HEK293 (cell line): ENCODE measurements at regions not wholly inside any gene's neighbourhood (a gene's known extent, or its start where the extent isn't known, plus 50 kb on each side); places are given as distances from the start of the nearest gene placed in this dataset.

Source experiments
- CTCF ChIA-PET: fragments of 350-600 bp; formaldehyde crosslinking; extraction: SDS; loops from one replicate; lab custom pipeline; 2021; ENCODE audit warnings: antibody characterized with exemption; lab: Yijun Ruan, JAX
- POLR2A ChIA-PET: fragments of 300-600 bp; formaldehyde crosslinking; extraction: SDS; loops from one replicate; lab custom pipeline; 2020; ENCODE audit warnings: antibody characterized with exemption, inconsistent platforms; lab: Yijun Ruan, JAX
- H3K27ac ChIP-seq: fragments of 200-500 bp; sonication (Bioruptor generic); 2 replicates; pipeline ENCODE4 v1.5.1; 2014; ENCODE audit warnings: low read depth, low read length, control low read depth, inconsistent platforms; ENCODE audit errors: extremely low read depth
- H3K36me3 ChIP-seq, 2 experiments: fragments of 200-500 bp in 1 of 2; sonication (Bioruptor generic) in 1 of 2; 1 replicate in 1 of 2; 2 replicates in 1 of 2; pipeline ENCODE4 v1.5.1; 2014 to 2017; ENCODE audit warnings: inconsistent platforms in 2 of 2, low read length in 2 of 2; ENCODE audit not compliant: control insufficient read depth in 2 of 2, insufficient read depth in 1 of 2
- H3K4me1 ChIP-seq: fragments of 200-500 bp; sonication (Bioruptor generic); 2 replicates; pipeline ENCODE4 v1.5.1; 2014; ENCODE audit warnings: mild to moderate bottlenecking, low read length, inconsistent platforms; ENCODE audit not compliant: control insufficient read depth, insufficient read depth
- H3K4me3 ChIP-seq: 2 replicates; pipeline ENCODE4 v1.5.1; 2011; ENCODE audit warnings: low read depth, mild to moderate bottlenecking, control low read depth, low read length, moderate library complexity
- H3K9me3 ChIP-seq: fragments of 200-500 bp; sonication (Bioruptor generic); 2 replicates; pipeline ENCODE4 v1.5.1; 2014; ENCODE audit warnings: low read depth, low read length, inconsistent platforms; ENCODE audit not compliant: control insufficient read depth, insufficient read depth
- HOXD13 ChIP-seq: sonication (generic); formaldehyde crosslinking; IDR thresholded peaks from 2 replicates; pipeline ENCODE4 v1.8.0; 2022; ENCODE audit warnings: missing genetic modification reagents, borderline replicate concordance
- PRDM2 ChIP-seq: fragments of 450-650 bp; formaldehyde crosslinking; IDR thresholded peaks from 2 replicates; pipeline ENCODE4 v1.5.1; 2016; ENCODE audit warnings: missing biosample characterization, missing genetic modification characterization, borderline replicate concordance
- REPIN1 ChIP-seq: fragments of 450-650 bp; formaldehyde crosslinking; IDR thresholded peaks from 2 replicates; pipeline ENCODE4 v1.5.1; 2017; ENCODE audit warnings: missing biosample characterization, missing genetic modification characterization, low read depth
- SALL2 ChIP-seq: fragments of 450-650 bp; formaldehyde crosslinking; IDR thresholded peaks from 2 replicates; pipeline ENCODE4 v1.5.0; 2017; ENCODE audit warnings: missing biosample characterization, mild to moderate bottlenecking, missing genetic modification characterization, borderline replicate concordance
- SETDB1 ChIP-seq: IDR thresholded peaks from one replicate; pipeline ENCODE4 v1.6.1; 2017; ENCODE audit warnings: mild to moderate bottlenecking, low read length, moderate library complexity, mixed read lengths; ENCODE audit not compliant: insufficient read length
- ZFHX2 ChIP-seq: fragments of 450-650 bp; formaldehyde crosslinking; conservative IDR thresholded peaks from 2 replicates; pipeline ENCODE4 v1.5.1; 2016; ENCODE audit warnings: missing biosample characterization, missing genetic modification characterization
- ZFP3 ChIP-seq: fragments of 450-650 bp; formaldehyde crosslinking; IDR thresholded peaks from 2 replicates; pipeline ENCODE4 v1.5.1; 2016; ENCODE audit warnings: low read depth, missing biosample characterization, missing genetic modification characterization
- ZNF16 ChIP-seq: fragments of 450-650 bp; formaldehyde crosslinking; IDR thresholded peaks from 2 replicates; pipeline ENCODE4 v1.5.1; 2016; ENCODE audit warnings: low read depth, missing biosample characterization, missing genetic modification characterization
- ZNF169 ChIP-seq: fragments of 450-650 bp; formaldehyde crosslinking; IDR thresholded peaks from 2 replicates; pipeline ENCODE4 v1.5.1; 2016; ENCODE audit warnings: missing biosample characterization, missing genetic modification characterization
- ZNF175 ChIP-seq: fragments of 450-650 bp; formaldehyde crosslinking; IDR thresholded peaks from 2 replicates; pipeline ENCODE4 v1.5.1; 2016; ENCODE audit warnings: missing biosample characterization, missing genetic modification characterization
- ZNF19 ChIP-seq: fragments of 450-650 bp; formaldehyde crosslinking; IDR thresholded peaks from 2 replicates; pipeline ENCODE4; 2016; ENCODE audit warnings: missing biosample characterization, missing genetic modification characterization, low read depth
- ZNF223 ChIP-seq: fragments of 450-650 bp; formaldehyde crosslinking; IDR thresholded peaks from 2 replicates; pipeline ENCODE4 v1.5.1; 2016; ENCODE audit warnings: missing biosample characterization, missing genetic modification characterization
- ZNF394 ChIP-seq: fragments of 450-650 bp; formaldehyde crosslinking; IDR thresholded peaks from 2 replicates; pipeline ENCODE4 v1.5.1; 2016; ENCODE audit warnings: missing biosample characterization, missing genetic modification characterization, mild to moderate bottlenecking, moderate library complexity, borderline replicate concordance
- ZNF426 ChIP-seq: fragments of 450-650 bp; formaldehyde crosslinking; IDR thresholded peaks from 2 replicates; pipeline ENCODE4 v1.5.1; 2017; ENCODE audit warnings: missing biosample characterization, missing genetic modification characterization, mild to moderate bottlenecking, inconsistent platforms, moderate library complexity
- ZNF433 ChIP-seq: fragments of 450-650 bp; formaldehyde crosslinking; IDR thresholded peaks from 2 replicates; pipeline ENCODE4 v1.5.1; 2016; ENCODE audit warnings: missing biosample characterization, missing genetic modification characterization, low read depth
- ZNF529 ChIP-seq: fragments of 450-650 bp; formaldehyde crosslinking; IDR thresholded peaks from 2 replicates; pipeline ENCODE4 v1.5.1; 2017; ENCODE audit warnings: missing genetic modification characterization, missing biosample characterization; ENCODE audit not compliant: insufficient replicate concordance
- ZNF555 ChIP-seq: fragments of 450-650 bp; formaldehyde crosslinking; conservative IDR thresholded peaks from 2 replicates; pipeline ENCODE4 v1.5.1; 2017; ENCODE audit warnings: missing biosample characterization, mild to moderate bottlenecking, missing genetic modification characterization, inconsistent platforms
- ZNF561 ChIP-seq: fragments of 450-650 bp; IDR thresholded peaks from 2 replicates; pipeline ENCODE4 v1.5.1; 2018; ENCODE audit warnings: missing biosample characterization, missing genetic modification characterization, borderline replicate concordance
- ZNF623 ChIP-seq: fragments of 450-650 bp; formaldehyde crosslinking; IDR thresholded peaks from 2 replicates; pipeline ENCODE4 v1.5.1; 2016; ENCODE audit warnings: missing biosample characterization, missing genetic modification characterization
- ZNF677 ChIP-seq: fragments of 450-650 bp; IDR thresholded peaks from 2 replicates; pipeline ENCODE4 v1.5.0; 2018; ENCODE audit warnings: missing biosample characterization, mild to moderate bottlenecking, missing genetic modification characterization, moderate library complexity
- ZNF701 ChIP-seq: fragments of 450-650 bp; formaldehyde crosslinking; IDR thresholded peaks from 2 replicates; pipeline ENCODE4 v1.5.1; 2016; ENCODE audit warnings: missing biosample characterization, missing genetic modification characterization
- ZNF843 ChIP-seq: fragments of 450-650 bp; formaldehyde crosslinking; IDR thresholded peaks from 2 replicates; pipeline ENCODE4 v1.5.1; 2016; ENCODE audit warnings: missing biosample characterization, missing genetic modification characterization
- TF ChIP-seq, protein P1 (sequence below): fragments of 450-650 bp; formaldehyde crosslinking; IDR thresholded peaks from 2 replicates; pipeline ENCODE4 v1.5.1; 2017; ENCODE audit warnings: missing biosample characterization, missing genetic modification characterization
- TF ChIP-seq, protein P2 (sequence below): fragments of 450-650 bp; formaldehyde crosslinking; IDR thresholded peaks from 2 replicates; pipeline ENCODE4 v1.5.1; 2016; ENCODE audit warnings: missing biosample characterization, missing genetic modification characterization
- TF ChIP-seq, protein P3 (sequence below): fragments of 450-650 bp; formaldehyde crosslinking; IDR thresholded peaks from 2 replicates; pipeline ENCODE4 v1.5.1; 2016; ENCODE audit warnings: missing biosample characterization, missing genetic modification characterization

DNA sequence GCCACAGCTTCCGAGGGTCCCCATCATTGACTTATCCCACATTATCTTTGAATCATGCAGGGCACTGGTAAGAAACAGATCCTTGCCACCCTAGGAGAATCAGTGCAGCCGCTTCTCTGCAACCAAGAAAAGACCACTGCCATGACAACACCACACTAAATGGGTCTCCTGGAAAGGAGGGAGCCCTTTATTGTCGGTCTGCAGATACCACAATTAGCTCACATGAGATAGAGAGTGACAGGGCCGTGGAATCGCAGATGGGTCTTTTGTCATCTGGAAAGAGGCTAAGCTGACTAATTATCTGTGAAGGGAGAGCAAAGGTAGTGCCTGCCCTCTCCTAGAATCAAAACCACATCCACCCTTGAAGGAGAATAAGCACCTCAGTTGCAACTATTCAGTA, 178.3 kb upstream of the MYO16 start (continued):
- TF ChIP-seq ZNF623 (no peak), SETDB1 (no peak)

DNA sequence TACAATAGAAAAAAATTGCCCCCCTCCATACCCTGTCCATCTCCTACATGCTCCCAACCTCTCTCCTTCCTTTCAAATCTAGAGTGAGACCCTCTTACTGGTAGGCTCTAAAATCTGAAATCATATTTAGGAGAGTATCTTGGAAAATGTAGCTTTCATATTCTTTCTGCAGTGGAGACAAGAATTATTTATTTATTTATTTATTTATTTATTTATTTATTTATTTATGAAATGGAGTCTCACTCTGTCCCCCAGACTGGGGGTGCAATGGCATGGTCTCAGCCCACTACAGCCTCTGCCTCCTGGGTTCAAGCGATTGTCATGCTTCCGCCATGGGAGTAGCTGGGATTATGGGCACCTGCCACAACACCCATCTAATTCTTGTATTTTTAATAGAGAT, 174.1 kb upstream of the MYO16 start:
- no peaks in the 10 kb centered on the region for H3K4me1 ChIP-seq
- POLR2A ChIA-PET = no interaction called here
- CTCF ChIA-PET = no interaction called here
- H3K9me3 ChIP-seq = no peaks in the 10 kb centered on the region
- no peak overlapping the region for H3K4me3 ChIP-seq
- no peak overlapping the region for H3K27ac ChIP-seq
- peak; percentile 72 for TF ChIP-seq ZNF394
- no peak for TF ChIP-seq ZNF843 (tag by site-specific recombination)
- TF ChIP-seq ZFP3 (tag by site-specific recombination) = no peak
- TF ChIP-seq ZNF426 = peak; percentile 51
- peak; percentile 21; the same call in 1 of the 2 replicates for TF ChIP-seq ZNF555
- no peak for TF ChIP-seq ZNF175
- TF ChIP-seq ZNF169 (tag by site-specific recombination) = no peak
- 0 out of 2 replicates have a peak, but pooled peaks have one; percentile 27 for TF ChIP-seq ZNF433
- no peaks in the 10 kb centered on the region for H3K36me3 ChIP-seq

GRCh38 chr13:108460043-108460442, 169.4 kb upstream of the MYO16 start:
- CTCF ChIA-PET = no interaction called here
- POLR2A ChIA-PET = no interaction called here
- Histone ChIP-seq H3K27ac (no peak overlapping the region), H3K9me3 (no peaks in the 10 kb centered on the region), H3K36me3 (no peaks in the 10 kb centered on the region), H3K4me3 (no peak overlapping the region), H3K4me1 (no peaks in the 10 kb centered on the region)
- no peak for TF ChIP-seq ZNF223 (tag by site-specific recombination)
- TF ChIP-seq PRDM2 (tag by site-specific recombination) = no peak
- TF ChIP-seq, protein P1, sequence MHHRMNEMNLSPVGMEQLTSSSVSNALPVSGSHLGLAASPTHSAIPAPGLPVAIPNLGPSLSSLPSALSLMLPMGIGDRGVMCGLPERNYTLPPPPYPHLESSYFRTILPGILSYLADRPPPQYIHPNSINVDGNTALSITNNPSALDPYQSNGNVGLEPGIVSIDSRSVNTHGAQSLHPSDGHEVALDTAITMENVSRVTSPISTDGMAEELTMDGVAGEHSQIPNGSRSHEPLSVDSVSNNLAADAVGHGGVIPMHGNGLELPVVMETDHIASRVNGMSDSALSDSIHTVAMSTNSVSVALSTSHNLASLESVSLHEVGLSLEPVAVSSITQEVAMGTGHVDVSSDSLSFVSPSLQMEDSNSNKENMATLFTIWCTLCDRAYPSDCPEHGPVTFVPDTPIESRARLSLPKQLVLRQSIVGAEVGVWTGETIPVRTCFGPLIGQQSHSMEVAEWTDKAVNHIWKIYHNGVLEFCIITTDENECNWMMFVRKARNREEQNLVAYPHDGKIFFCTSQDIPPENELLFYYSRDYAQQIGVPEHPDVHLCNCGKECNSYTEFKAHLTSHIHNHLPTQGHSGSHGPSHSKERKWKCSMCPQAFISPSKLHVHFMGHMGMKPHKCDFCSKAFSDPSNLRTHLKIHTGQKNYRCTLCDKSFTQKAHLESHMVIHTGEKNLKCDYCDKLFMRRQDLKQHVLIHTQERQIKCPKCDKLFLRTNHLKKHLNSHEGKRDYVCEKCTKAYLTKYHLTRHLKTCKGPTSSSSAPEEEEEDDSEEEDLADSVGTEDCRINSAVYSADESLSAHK = no peak
- TF ChIP-seq ZNF16 (tag by site-specific recombination) = no peak
- TF ChIP-seq ZNF677 = no peak
- TF ChIP-seq ZNF561 (tag by site-specific recombination) = no peak
- TF ChIP-seq REPIN1 = no peak
- TF ChIP-seq HOXD13 (CRISPR knock-in tag) = no peak
- TF ChIP-seq, protein P2, sequence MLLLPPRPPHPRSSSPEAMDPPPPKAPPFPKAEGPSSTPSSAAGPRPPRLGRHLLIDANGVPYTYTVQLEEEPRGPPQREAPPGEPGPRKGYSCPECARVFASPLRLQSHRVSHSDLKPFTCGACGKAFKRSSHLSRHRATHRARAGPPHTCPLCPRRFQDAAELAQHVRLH (tag by site-specific recombination) = no peak
- TF ChIP-seq ZNF19 (tag by site-specific recombination) = no peak
- TF ChIP-seq ZFHX2 (tag by site-specific recombination) = no peak
- no peak for TF ChIP-seq ZNF529 (tag by site-specific recombination)
- TF ChIP-seq SALL2 (tag by site-specific recombination) = no peak
- TF ChIP-seq, protein P3, sequence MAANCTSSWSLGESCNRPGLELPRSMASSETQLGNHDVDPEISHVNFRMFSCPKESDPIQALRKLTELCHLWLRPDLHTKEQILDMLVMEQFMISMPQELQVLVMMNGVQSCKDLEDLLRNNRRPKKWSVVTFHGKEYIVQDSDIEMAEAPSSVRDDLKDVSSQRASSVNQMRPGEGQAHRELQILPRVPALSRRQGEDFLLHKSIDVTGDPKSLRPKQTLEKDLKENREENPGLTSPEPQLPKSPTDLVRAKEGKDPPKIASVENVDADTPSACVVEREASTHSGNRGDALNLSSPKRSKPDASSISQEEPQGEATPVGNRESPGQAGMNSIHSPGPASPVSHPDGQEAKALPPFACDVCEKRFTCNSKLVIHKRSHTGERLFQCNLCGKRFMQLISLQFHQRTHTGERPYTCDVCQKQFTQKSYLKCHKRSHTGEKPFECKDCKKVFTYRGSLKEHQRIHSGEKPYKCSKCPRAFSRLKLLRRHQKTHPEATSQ (tag by site-specific recombination) = no peak
- no peak for TF ChIP-seq ZNF701 (tag by site-specific recombination)
